A673 (cell line): ENCODE measurements at regions not wholly inside any gene's neighbourhood (a gene's known extent, or its start where the extent isn't known, plus 50 kb on each side); places are given as distances from the start of the nearest gene placed in this dataset.

Experiments used
- EZH2 ChIP-seq: fragments of 200-600 bp; sonication (generic); IDR thresholded peaks from 2 replicates; pipeline ENCODE4 v1.6.1; 2017; ENCODE audit warnings: borderline replicate concordance, low read depth, mild to moderate bottlenecking, mixed read lengths, antibody characterized with exemption, low read length; ENCODE audit not compliant: poor library complexity, severe bottlenecking
- TF ChIP-seq, protein P1 (sequence below): fragments of 300-800, 200-600 bp; sonication (generic); conservative IDR thresholded peaks from 2 replicates; pipeline ENCODE4 v1.5.1; 2017; ENCODE audit warnings: low read depth, mild to moderate bottlenecking, antibody characterized with exemption, low read length, moderate library complexity, mixed read lengths

DNA sequence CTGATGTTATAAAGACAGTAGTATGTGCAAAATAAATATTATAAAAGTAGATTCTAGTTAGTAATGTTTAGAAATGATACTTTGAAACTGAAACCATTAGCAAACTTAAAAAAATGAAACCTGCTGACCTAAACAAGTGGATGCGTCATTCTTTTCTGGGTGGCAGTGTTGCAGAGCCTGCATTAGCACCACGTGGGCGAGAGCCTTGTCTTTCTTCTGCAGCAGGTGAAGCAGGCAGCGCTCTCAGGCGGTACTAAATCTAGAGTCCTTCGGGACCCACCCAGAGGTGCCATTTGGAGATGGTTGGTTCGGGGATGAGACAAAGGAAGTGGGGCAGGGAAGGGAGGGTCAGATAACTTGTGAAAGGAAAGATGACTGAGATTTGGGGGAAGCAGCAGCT, 759.1 kb upstream of the IGFBP3 start:
- no peak for TF ChIP-seq EZH2
- TF ChIP-seq, protein P1, sequence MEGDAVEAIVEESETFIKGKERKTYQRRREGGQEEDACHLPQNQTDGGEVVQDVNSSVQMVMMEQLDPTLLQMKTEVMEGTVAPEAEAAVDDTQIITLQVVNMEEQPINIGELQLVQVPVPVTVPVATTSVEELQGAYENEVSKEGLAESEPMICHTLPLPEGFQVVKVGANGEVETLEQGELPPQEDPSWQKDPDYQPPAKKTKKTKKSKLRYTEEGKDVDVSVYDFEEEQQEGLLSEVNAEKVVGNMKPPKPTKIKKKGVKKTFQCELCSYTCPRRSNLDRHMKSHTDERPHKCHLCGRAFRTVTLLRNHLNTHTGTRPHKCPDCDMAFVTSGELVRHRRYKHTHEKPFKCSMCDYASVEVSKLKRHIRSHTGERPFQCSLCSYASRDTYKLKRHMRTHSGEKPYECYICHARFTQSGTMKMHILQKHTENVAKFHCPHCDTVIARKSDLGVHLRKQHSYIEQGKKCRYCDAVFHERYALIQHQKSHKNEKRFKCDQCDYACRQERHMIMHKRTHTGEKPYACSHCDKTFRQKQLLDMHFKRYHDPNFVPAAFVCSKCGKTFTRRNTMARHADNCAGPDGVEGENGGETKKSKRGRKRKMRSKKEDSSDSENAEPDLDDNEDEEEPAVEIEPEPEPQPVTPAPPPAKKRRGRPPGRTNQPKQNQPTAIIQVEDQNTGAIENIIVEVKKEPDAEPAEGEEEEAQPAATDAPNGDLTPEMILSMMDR = no peak
